DOHH2 (cell line): ENCODE measurements at regions not wholly inside any gene's neighbourhood (a gene's known extent, or its start where the extent isn't known, plus 50 kb on each side); places are given as distances from the start of the nearest gene placed in this dataset.
A peak's percentile ranks its signal among the peaks of the same experiment; 100 is the strongest.

ENCODE experiments used
- H3F3A ChIP-seq: fragments of 200-600 bp; sonication (generic), shearing (Covaris generic); 2 replicates; pipeline ENCODE4 v1.6.0; 2016; ENCODE audit warnings: antibody characterized with exemption, mild to moderate bottlenecking; ENCODE audit not compliant: control insufficient read depth, insufficient read depth
- H3K27ac ChIP-seq: fragments of 200-600 bp; sonication (generic); 2 replicates; pipeline ENCODE4 v1.5.1; 2014; ENCODE audit warnings: low read depth, mild to moderate bottlenecking, low read length, moderate library complexity
- H3K27me3 ChIP-seq: fragments of 200-600 bp; sonication (generic); 2 replicates; pipeline ENCODE4 v1.6.1; 2014; ENCODE audit warnings: mild to moderate bottlenecking, low read length, mixed read lengths; ENCODE audit not compliant: control insufficient read depth
- H3K36me3 ChIP-seq: fragments of 200-600 bp; sonication (generic); 2 replicates; pipeline ENCODE4 v1.6.1; 2014; ENCODE audit warnings: mild to moderate bottlenecking, low read length, moderate library complexity, mixed read lengths; ENCODE audit not compliant: control insufficient read depth
- H3K4me1 ChIP-seq: fragments of 200-600 bp; sonication (generic); 2 replicates; pipeline ENCODE4 v1.6.1; 2014; ENCODE audit warnings: mild to moderate bottlenecking, low read length, mixed read lengths; ENCODE audit not compliant: control insufficient read depth
- H3K4me2 ChIP-seq: fragments of 200-600 bp; sonication (generic); 2 replicates; pipeline ENCODE4 v1.6.0; 2014; ENCODE audit warnings: mild to moderate bottlenecking, low read length, moderate library complexity
- H3K4me3 ChIP-seq: fragments of 200-600 bp; sonication (generic); 2 replicates; pipeline ENCODE4 v1.5.1; 2014; ENCODE audit warnings: mild to moderate bottlenecking, low read length, mixed read lengths
- H3K79me2 ChIP-seq: fragments of 200-600 bp; sonication (generic); 2 replicates; pipeline ENCODE4 v1.6.1; 2014; ENCODE audit warnings: mild to moderate bottlenecking, low read length, mixed read lengths; ENCODE audit not compliant: control insufficient read depth
- H3K9me2 ChIP-seq: fragments of 200-600 bp; sonication (generic); replicated peaks from 2 replicates; pipeline ENCODE4 v1.6.1; 2014; ENCODE audit warnings: mild to moderate bottlenecking, low read length, mixed read lengths; ENCODE audit not compliant: control insufficient read depth
- H3K9me3 ChIP-seq: fragments of 200-600 bp; sonication (generic); 2 replicates; pipeline ENCODE4 v1.6.1; 2014; ENCODE audit warnings: antibody characterized with exemption, low read length, mixed read lengths; ENCODE audit not compliant: control insufficient read depth, insufficient read depth
- H4K20me1 ChIP-seq: fragments of 200-600 bp; sonication (generic); 2 replicates; pipeline ENCODE4 v1.6.0; 2014; ENCODE audit warnings: low read depth, mild to moderate bottlenecking, antibody characterized with exemption, low read length, moderate library complexity; ENCODE audit not compliant: control insufficient read depth, insufficient read depth
- CTCF ChIP-seq: fragments of 200-600 bp; sonication (generic); IDR thresholded peaks from one replicate; pipeline ENCODE4 v1.5.1; 2014; ENCODE audit warnings: antibody characterized with exemption, mild to moderate bottlenecking, low read depth, low read length; ENCODE audit not compliant: poor library complexity, severe bottlenecking
- EZH2phosphoT487 ChIP-seq: fragments of 200-600 bp; sonication (generic); IDR thresholded peaks from 2 replicates; pipeline ENCODE4 v1.6.1; 2017; ENCODE audit warnings: borderline replicate concordance, mild to moderate bottlenecking, antibody characterized with exemption, low read length, moderate library complexity, mixed read lengths

- H4K20me1 ChIP-seq = no peaks in the 10 kb centered on the region
- H3K27me3 ChIP-seq = no peaks in the 10 kb centered on the region
- H3F3A ChIP-seq = no peaks in the 10 kb centered on the region
- no peaks in the 10 kb centered on the region for H3K36me3 ChIP-seq
- H3K9me2 ChIP-seq = no peaks in the 10 kb centered on the region
- H3K27ac ChIP-seq = no peak overlapping the region
- TF ChIP-seq CTCF (no peak), EZH2phosphoT487 (no peak)
- no peaks in the 10 kb centered on the region for H3K79me2 ChIP-seq
- H3K9me3 ChIP-seq = no peaks in the 10 kb centered on the region
- H3K4me2 ChIP-seq = no peak overlapping the region
- peaks cover 54% of the 10 kb centered on the region for H3K4me1 ChIP-seq
- H3K4me3 ChIP-seq = no peak overlapping the region
Measured at GRCh38 chrX:148309413-148309812, 191.0 kb upstream of the AFF2 start.

- H4K20me1 ChIP-seq = no peaks in the 10 kb centered on the region
- no peaks in the 10 kb centered on the region for H3K27me3 ChIP-seq
- peaks cover 54% of the 10 kb centered on the region for H3K4me1 ChIP-seq
- no peaks in the 10 kb centered on the region for H3K9me2 ChIP-seq
- no peaks in the 10 kb centered on the region for H3K9me3 ChIP-seq
- no peaks in the 10 kb centered on the region for H3K36me3 ChIP-seq
- peak overlapping the region; percentile 64 for H3K4me2 ChIP-seq
- H3K4me3 ChIP-seq = peak overlapping the region; percentile 49
- no peaks in the 10 kb centered on the region for H3F3A ChIP-seq
- H3K79me2 ChIP-seq = no peaks in the 10 kb centered on the region
- no peak for TF ChIP-seq EZH2phosphoT487
- no peak for TF ChIP-seq CTCF
- peak overlapping the region; percentile 79 for H3K27ac ChIP-seq
Measured at GRCh38 chrX:148310426-148311165, 189.8 kb upstream of the AFF2 start.

- peaks cover 57% of the 10 kb centered on the region for H3K4me1 ChIP-seq
Measured at GRCh38 chrX:148311544-148311943, 188.9 kb upstream of the AFF2 start.

More at GRCh38 chrX:148311544-148311943, 188.9 kb upstream of the AFF2 start:
- no peaks in the 10 kb centered on the region for H4K20me1 ChIP-seq
- no peaks in the 10 kb centered on the region for H3K27me3 ChIP-seq
- no peaks in the 10 kb centered on the region for H3F3A ChIP-seq
- H3K79me2 ChIP-seq = no peaks in the 10 kb centered on the region
- TF ChIP-seq CTCF (no peak), EZH2phosphoT487 (no peak)
- H3K9me2 ChIP-seq = no peaks in the 10 kb centered on the region
- H3K27ac ChIP-seq = peak overlapping the region; percentile 79
- no peaks in the 10 kb centered on the region for H3K9me3 ChIP-seq
- H3K36me3 ChIP-seq = no peaks in the 10 kb centered on the region
- peak overlapping the region; percentile 49 for H3K4me3 ChIP-seq
- H3K4me2 ChIP-seq = peak overlapping the region; percentile 64
